Transverse colon (tissue), 4 donors: ENCODE measurements at regions not wholly inside any gene's neighbourhood (a gene's known extent, or its start where the extent isn't known, plus 50 kb on each side); places are given as distances from the start of the nearest gene placed in this dataset.

Experiments
- DNase-seq: peaks from one replicate; pipeline ENCODE4 v3.0.0-alpha.2; 2019
- H3K27ac ChIP-seq, 4 donors: fragments of 200-600 bp; sonication (generic); 2 replicates each; pipeline ENCODE4 v1.5.1; 2016 to 2018; ENCODE audit warnings: inconsistent platforms in 4 of 4
- H3K27me3 ChIP-seq: fragments of 200-600 bp; sonication (generic); 2 replicates; pipeline ENCODE4 v1.5.1; 2017; ENCODE audit warnings: inconsistent platforms
- H3K36me3 ChIP-seq, 4 donors: fragments of 200-600 bp; sonication (generic); 2 replicates each; pipeline ENCODE4 v1.5.1; 2017 to 2019; ENCODE audit warnings: inconsistent platforms in 4 of 4
- H3K4me1 ChIP-seq, 4 donors: fragments of 200-600 bp; sonication (generic); 2 replicates each; pipeline ENCODE4 v1.5.1; 2017 to 2020; ENCODE audit warnings: inconsistent platforms in 4 of 4
- H3K4me3 ChIP-seq, 4 donors: fragments of 200-600 bp; sonication (generic); 1 replicate in 1 of 4; 2 replicates in 3 of 4; pipeline versions ENCODE4 v1.5.1 to v1.6.1; 2017 to 2019; ENCODE audit warnings: inconsistent platforms in 4 of 4
- H3K9me3 ChIP-seq, 2 donors: fragments of 200-600 bp; sonication (generic); 2 replicates each; pipeline ENCODE4 v1.5.1; 2017 to 2019; ENCODE audit warnings: inconsistent platforms in 2 of 2
- EP300 ChIP-seq: sonication (generic); formaldehyde crosslinking; IDR thresholded peaks from one replicate; pipeline ENCODE4 v1.6.1; 2017; ENCODE audit warnings: antibody characterized with exemption, low read depth
- POLR2A ChIP-seq: fragments of 450-650 bp; IDR thresholded peaks from one replicate; pipeline ENCODE4 v1.6.1; 2016; ENCODE audit warnings: antibody characterized with exemption, mild to moderate bottlenecking, moderate library complexity
- POLR2AphosphoS5 ChIP-seq, 3 donors: sonication (generic); formaldehyde crosslinking; IDR thresholded peaks; one replicate each; pipeline ENCODE4 v1.6.1; 2016; ENCODE audit warnings: antibody characterized with exemption in 3 of 3
- WGBS, 2 donors: methylation state at CpG; one replicate each; pipeline ENCODE4 v1.1.5; 2018; ENCODE audit warnings: low coverage in 1 of 2; 5-methylcytosine and 5-hydroxymethylcytosine counted together
- in situ Hi-C, 4 donors: fragments of 200-750 bp; cut with MboI; loops; one replicate each; pipeline versions ENCODE4 v1.15.0 to v1.15.1; 2017; ENCODE audit warnings: low sequenced_read_pairs in 3 of 4, low pct_ligation_motif_present in 1 of 4, low pct_unique_long_range_greater_than_20kb in 1 of 4
- intact Hi-C: fragments of 100-400 bp; cut with DNase I; formaldehyde crosslinking; loops from one replicate; pipeline ENCODE4 v1.15.1; 2023; ENCODE audit warnings: low total_unique reads
- TF ChIP-seq, protein P1 (sequence below), 5 experiments: fragments of 200-600 bp in 3 of 5; fragments of 450-650 bp in 2 of 5; sonication (generic) in 3 of 5; IDR thresholded peaks; 1 replicate in 2 of 5; 2 replicates in 3 of 5; pipeline ENCODE4 v1.5.1; 2016 to 2017; ENCODE audit warnings: antibody characterized with exemption in 5 of 5, inconsistent platforms in 3 of 5, mild to moderate bottlenecking in 2 of 5, moderate library complexity in 1 of 5

DNA sequence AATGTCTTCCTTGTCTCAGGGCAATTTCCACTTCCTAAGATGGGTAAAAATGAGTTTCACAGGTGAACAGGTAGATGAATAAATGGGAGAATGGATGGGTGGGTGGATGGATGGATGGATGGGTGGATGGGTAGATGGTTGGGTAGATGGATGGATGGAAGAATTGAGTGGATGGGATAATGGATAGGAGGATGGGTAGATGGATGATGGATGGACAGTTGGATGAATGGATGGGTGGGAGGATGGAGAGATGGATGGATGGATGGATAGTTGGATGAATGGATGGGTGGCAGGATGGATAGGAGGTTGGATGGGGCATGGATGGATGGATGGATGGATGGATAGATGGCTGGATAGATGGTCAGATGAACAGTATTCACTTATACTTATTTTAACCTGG lies 90.9 kb downstream of the LRRC30 start:
- in situ Hi-C loops (loop anchor here in 1 of 4 donors (25.0 kb wide), 1 partner anchor 110 kb away; no protein-coding TSS in a partner anchor), intact Hi-C loops (no loop called here)
- Histone ChIP-seq H3K4me3 (no peak overlapping the region), H3K27ac (no peak overlapping the region), H3K9me3 (no peaks in the 10 kb centered on the region), H3K4me1 (no peaks in the 10 kb centered on the region), H3K36me3 (no peaks in the 10 kb centered on the region), H3K27me3 (no peaks in the 10 kb centered on the region)
- TF ChIP-seq, protein P1, sequence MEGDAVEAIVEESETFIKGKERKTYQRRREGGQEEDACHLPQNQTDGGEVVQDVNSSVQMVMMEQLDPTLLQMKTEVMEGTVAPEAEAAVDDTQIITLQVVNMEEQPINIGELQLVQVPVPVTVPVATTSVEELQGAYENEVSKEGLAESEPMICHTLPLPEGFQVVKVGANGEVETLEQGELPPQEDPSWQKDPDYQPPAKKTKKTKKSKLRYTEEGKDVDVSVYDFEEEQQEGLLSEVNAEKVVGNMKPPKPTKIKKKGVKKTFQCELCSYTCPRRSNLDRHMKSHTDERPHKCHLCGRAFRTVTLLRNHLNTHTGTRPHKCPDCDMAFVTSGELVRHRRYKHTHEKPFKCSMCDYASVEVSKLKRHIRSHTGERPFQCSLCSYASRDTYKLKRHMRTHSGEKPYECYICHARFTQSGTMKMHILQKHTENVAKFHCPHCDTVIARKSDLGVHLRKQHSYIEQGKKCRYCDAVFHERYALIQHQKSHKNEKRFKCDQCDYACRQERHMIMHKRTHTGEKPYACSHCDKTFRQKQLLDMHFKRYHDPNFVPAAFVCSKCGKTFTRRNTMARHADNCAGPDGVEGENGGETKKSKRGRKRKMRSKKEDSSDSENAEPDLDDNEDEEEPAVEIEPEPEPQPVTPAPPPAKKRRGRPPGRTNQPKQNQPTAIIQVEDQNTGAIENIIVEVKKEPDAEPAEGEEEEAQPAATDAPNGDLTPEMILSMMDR (IDR thresholded peaks at IDR 0.05): no peak
- TF ChIP-seq POLR2A (no peak), EP300 (no peak), POLR2AphosphoS5 (IDR thresholded peaks at IDR 0.05) (no peak)
- no peak for DNase-seq

DNA sequence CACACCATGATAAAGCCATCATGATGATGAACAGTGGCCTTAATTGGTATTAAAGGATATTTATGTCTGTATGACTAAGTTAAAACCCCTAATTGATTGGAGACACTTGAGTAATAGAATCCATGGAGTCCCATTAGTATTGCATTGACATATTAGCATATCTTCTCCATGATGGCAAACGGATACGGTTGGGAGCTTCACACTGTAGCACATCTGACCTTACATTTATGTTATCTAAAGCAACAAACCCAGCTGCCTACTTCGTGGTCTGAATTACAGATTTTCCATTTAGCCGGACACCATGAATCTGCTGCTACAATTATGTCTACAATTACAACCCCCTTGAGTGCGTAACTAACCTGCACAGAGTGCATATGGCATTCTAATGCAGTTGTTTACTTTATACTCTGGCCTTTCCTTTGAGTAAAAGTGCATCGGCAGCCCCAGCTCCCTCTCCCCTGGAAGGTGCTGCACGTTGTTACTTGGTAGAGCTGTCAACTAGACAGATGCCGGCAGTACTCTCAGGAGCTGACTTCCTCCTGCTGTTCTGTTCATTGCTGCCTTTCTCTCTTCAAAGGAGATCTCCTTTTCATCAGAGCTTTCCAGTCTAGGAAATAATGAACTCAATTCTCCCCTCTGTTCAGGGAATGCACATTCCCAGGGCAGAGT lies 92.1 kb downstream of the LRRC30 start:
- TF ChIP-seq, protein P1 (IDR thresholded peaks at IDR 0.05): no peak
- TF ChIP-seq POLR2A: no peak
- TF ChIP-seq EP300: no peak
- no peak for TF ChIP-seq POLR2AphosphoS5 (IDR thresholded peaks at IDR 0.05)
- Histone ChIP-seq H3K4me3 (no peak overlapping the region), H3K27me3 (no peaks in the 10 kb centered on the region), H3K9me3 (no peaks in the 10 kb centered on the region), H3K36me3 (no peaks in the 10 kb centered on the region), H3K27ac (no peak overlapping the region), H3K4me1 (no peaks in the 10 kb centered on the region)
- DNase-seq: no peak
- in situ Hi-C loops: loop anchor here in 1 of 4 donors (25.0 kb wide), 1 partner anchor 111 kb away; no protein-coding TSS in a partner anchor
- WGBS, 2 donors: 20 to 36% methylated on average over 1 to 8 of the region's 8 CpGs
- intact Hi-C loops: no loop called here

DNA sequence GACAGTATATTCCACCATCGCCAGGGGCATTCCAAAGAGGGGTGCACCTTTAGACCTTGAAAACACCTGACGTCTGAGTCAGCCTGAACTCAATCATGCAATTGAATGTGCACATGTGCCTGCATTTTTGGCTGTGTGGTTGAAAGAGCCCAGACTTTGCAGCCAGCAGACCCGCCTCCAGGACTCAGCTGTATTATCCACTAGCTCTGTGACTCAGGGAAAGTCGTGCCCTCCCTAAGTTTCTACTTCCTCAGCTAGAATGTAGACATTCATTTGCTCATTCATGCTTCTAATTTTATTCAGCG lies 94.2 kb downstream of the LRRC30 start:
- in situ Hi-C loops (no loop called here), intact Hi-C loops (no loop called here)
- TF ChIP-seq EP300 (no peak), POLR2A (no peak), POLR2AphosphoS5 (IDR thresholded peaks at IDR 0.05) (no peak)
- TF ChIP-seq, protein P1 (IDR thresholded peaks at IDR 0.05): no peak
- DNase-seq: no peak
- Histone ChIP-seq H3K27me3 (no peaks in the 10 kb centered on the region), H3K27ac (no peak overlapping the region), H3K4me1 (no peaks in the 10 kb centered on the region), H3K4me3 (no peak overlapping the region), H3K36me3 (no peaks in the 10 kb centered on the region), H3K9me3 (no peaks in the 10 kb centered on the region)
- 66 to 93% methylated on average over 2 to 5 of the region's 5 CpGs for WGBS, 2 donors

DNA sequence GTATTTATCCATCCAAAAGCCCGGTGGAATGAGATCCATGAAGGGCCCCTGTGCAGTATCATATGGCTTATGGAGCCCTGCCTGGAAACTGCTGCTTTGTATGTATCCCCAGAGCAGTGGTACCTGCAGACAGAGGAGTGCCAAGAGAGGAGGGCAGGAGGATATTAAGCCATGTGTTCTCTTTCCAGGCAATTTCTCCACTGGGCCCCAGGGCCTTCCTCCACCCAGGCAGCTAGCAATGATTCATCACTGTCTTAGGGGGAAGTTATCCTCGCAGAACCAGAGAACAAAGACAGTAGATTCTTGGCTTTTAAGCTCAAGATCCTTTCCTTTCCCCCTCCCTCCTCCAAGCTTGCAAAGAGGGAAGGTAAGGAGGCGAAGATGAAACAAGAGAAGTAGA lies 98.1 kb downstream of the LRRC30 start:
- 33 to 60% methylated on average over 2 to 3 of the region's 3 CpGs for WGBS, 2 donors
- Histone ChIP-seq H3K9me3 (no peaks in the 10 kb centered on the region), H3K4me1 (no peaks in the 10 kb centered on the region), H3K27me3 (no peaks in the 10 kb centered on the region), H3K36me3 (no peaks in the 10 kb centered on the region), H3K4me3 (no peak overlapping the region), H3K27ac (no peak overlapping the region)
- TF ChIP-seq, protein P1 (IDR thresholded peaks at IDR 0.05): no peak
- TF ChIP-seq POLR2A: no peak
- no peak for TF ChIP-seq POLR2AphosphoS5 (IDR thresholded peaks at IDR 0.05)
- no peak for TF ChIP-seq EP300
- intact Hi-C loops (no loop called here), in situ Hi-C loops (no loop called here)
- DNase-seq: no peak
